ENCODE measurements at regions not wholly inside any gene's neighbourhood (a gene's known extent, or its start where the extent isn't known, plus 50 kb on each side); places are given as distances from the start of the nearest gene placed in this dataset.

DNA sequence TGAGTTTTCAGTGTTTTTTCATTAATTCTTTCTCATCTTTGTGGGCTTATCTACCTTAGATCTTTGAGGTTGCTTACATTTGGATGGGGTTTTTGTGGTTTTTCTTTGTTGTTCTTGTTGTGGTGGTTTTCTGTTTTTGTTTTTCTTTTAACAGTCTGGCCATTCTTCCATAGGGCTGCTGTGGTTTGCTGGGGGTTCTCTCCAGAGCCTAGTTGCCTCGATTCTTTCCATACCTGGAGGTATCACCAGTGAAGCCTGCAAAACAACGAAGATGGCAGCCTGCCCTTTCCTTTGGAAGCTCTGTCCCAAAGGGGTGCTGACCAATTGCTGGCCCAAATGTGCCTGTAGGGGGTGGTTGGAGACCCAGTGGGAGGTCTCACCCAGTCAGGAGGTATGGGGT, 168.6 kb upstream of the CLNK start:
- no peak for TF ChIP-seq CTCF (conservative IDR thresholded peaks at IDR 0.05)
- no peak for TF ChIP-seq EZH2 (IDR thresholded peaks at IDR 0.05; ENCODE audit: low read depth)
